Ascending aorta (tissue), 2 donors: ENCODE measurements at regions not wholly inside any gene's neighbourhood (a gene's known extent, or its start where the extent isn't known, plus 50 kb on each side); places are given as distances from the start of the nearest gene placed in this dataset.

ENCODE experiments used
- DNase-seq, 2 donors: peaks; one replicate each; pipeline ENCODE4 v3.0.0-alpha.2; 2019; ENCODE audit warnings: low spot score in 2 of 2
- H3K27ac ChIP-seq, 2 donors: fragments of 200-600 bp; sonication (generic); one replicate each; pipeline ENCODE4 v1.5.1; 2016 to 2017; ENCODE audit warnings: mild to moderate bottlenecking in 1 of 2
- H3K27me3 ChIP-seq: fragments of 200-600 bp; sonication (generic); one replicate; pipeline ENCODE4 v1.5.1; 2017
- H3K36me3 ChIP-seq, 2 donors: fragments of 200-600 bp; sonication (generic); one replicate each; pipeline ENCODE4 v1.5.1; 2016
- H3K4me1 ChIP-seq, 2 donors: fragments of 200-600 bp; sonication (generic); one replicate each; pipeline ENCODE4 v1.5.1; 2016 to 2017; ENCODE audit warnings: mild to moderate bottlenecking in 1 of 2
- H3K4me3 ChIP-seq, 2 donors: fragments of 200-600 bp; sonication (generic); one replicate each; pipeline ENCODE4 v1.5.1; 2016 to 2017; ENCODE audit warnings: mild to moderate bottlenecking in 1 of 2
- H3K9me3 ChIP-seq, 2 donors: fragments of 200-600 bp; sonication (generic); one replicate each; pipeline ENCODE4 v1.5.1; 2016
- intact Hi-C: fragments of 100-400 bp; cut with DNase I; formaldehyde crosslinking; loops from one replicate; pipeline ENCODE4 v1.15.1; 2023
- TF ChIP-seq, protein P1 (sequence below), 3 experiments: fragments of 200-600 bp in 2 of 3; fragments of 450-650 bp in 1 of 3; sonication (generic) in 2 of 3; IDR thresholded peaks; one replicate each; pipeline ENCODE4 v1.5.1; 2016 to 2019; ENCODE audit warnings: antibody characterized with exemption in 3 of 3, mild to moderate bottlenecking in 1 of 3, moderate library complexity in 1 of 3

DNA sequence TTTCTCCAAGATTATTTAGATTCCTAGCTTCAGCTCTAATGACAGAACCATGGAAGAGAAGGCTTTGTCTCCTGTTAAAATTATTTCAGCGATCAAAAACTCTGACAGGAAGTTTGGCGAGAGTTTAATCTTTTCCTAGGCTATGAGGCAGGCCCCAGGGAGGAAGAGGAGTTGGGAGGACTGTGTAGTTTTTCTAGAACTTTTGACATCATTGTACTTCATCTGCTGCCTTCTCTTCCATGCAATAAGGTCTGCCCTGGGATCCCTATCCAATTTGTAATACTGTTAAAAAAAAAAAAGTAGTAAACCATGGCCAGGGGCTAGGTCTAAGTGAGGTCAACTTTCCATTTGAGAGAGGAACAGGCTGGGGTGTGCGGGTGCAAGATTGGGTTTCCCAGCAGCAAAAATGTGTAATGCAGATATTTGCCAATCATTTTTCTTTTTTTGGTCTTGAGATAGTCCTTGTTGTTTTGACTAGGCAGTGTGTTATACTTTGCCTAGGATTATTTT, 261.9 kb upstream of the ANKH start:
- TF ChIP-seq, protein P1, sequence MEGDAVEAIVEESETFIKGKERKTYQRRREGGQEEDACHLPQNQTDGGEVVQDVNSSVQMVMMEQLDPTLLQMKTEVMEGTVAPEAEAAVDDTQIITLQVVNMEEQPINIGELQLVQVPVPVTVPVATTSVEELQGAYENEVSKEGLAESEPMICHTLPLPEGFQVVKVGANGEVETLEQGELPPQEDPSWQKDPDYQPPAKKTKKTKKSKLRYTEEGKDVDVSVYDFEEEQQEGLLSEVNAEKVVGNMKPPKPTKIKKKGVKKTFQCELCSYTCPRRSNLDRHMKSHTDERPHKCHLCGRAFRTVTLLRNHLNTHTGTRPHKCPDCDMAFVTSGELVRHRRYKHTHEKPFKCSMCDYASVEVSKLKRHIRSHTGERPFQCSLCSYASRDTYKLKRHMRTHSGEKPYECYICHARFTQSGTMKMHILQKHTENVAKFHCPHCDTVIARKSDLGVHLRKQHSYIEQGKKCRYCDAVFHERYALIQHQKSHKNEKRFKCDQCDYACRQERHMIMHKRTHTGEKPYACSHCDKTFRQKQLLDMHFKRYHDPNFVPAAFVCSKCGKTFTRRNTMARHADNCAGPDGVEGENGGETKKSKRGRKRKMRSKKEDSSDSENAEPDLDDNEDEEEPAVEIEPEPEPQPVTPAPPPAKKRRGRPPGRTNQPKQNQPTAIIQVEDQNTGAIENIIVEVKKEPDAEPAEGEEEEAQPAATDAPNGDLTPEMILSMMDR (IDR thresholded peaks at IDR 0.05) = no peak
- H3K27ac ChIP-seq = no peak overlapping the region
- H3K9me3 ChIP-seq = no peaks in the 10 kb centered on the region
- H3K27me3 ChIP-seq = no peaks in the 10 kb centered on the region
- no peak for DNase-seq
- intact Hi-C loops = no loop called here
- no peaks in the 10 kb centered on the region for H3K36me3 ChIP-seq
- H3K4me1 ChIP-seq = no peaks in the 10 kb centered on the region
- H3K4me3 ChIP-seq = no peak overlapping the region

DNA sequence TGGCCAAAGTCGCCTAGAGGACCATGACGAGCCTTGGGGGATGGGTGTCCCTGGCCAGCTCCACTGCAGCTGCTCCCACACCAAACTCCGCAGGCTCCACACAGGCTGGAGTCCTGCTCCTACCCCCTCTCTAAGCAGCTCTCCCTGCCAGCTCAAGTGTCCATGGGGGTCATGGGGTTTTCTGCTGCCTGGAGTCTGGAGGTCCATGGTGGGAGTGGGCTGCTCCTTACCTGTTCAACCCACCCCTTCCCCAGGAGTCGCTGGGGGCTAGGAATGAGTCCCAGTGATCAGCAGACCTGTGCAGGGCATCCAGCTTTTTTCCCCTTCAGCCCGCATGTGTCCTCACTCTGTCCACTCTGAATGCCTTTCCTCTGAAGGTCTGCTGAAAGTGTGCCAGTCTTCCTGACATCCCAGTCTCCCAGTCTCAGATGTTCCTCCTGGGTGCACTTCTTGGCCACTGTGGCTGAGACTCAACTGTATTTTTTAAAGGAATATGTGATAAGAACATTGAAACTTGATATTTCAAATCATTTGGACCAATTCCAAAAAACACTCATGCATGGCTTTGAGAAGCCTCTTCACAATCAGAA, 261.3 kb upstream of the ANKH start:
- Histone ChIP-seq H3K27me3 (no peaks in the 10 kb centered on the region), H3K9me3 (no peaks in the 10 kb centered on the region), H3K27ac (no peak overlapping the region), H3K36me3 (no peaks in the 10 kb centered on the region), H3K4me1 (no peaks in the 10 kb centered on the region), H3K4me3 (no peak overlapping the region)
- DNase-seq = no peak
- TF ChIP-seq, protein P1 (IDR thresholded peaks at IDR 0.05) = no peak
- intact Hi-C loops = no loop called here

DNA sequence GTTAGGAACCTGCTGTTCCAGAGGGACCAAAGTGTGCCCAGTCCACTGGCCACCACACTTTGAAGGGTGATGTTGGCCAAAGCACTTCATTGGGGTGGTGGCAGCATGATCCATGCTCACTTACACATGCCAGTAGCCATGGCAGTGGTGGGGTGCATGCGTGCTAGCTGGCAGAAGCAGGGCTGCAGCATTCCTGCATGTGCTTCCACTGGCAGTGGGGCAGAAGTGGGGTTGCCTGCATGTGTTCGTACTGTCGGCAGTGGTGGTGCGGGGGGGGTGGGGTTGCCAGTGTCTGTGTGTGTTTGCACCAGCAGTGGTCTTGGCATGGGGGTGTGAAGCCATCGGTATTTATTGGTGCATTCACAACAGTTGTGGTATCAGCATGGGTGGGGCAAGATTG, 260.3 kb upstream of the ANKH start:
- DNase-seq = no peak
- TF ChIP-seq, protein P1 (IDR thresholded peaks at IDR 0.05) = no peak
- Histone ChIP-seq H3K4me3 (no peak overlapping the region), H3K36me3 (no peaks in the 10 kb centered on the region), H3K9me3 (no peaks in the 10 kb centered on the region), H3K27ac (no peak overlapping the region), H3K27me3 (no peaks in the 10 kb centered on the region), H3K4me1 (no peaks in the 10 kb centered on the region)
- intact Hi-C loops = no loop called here

DNA sequence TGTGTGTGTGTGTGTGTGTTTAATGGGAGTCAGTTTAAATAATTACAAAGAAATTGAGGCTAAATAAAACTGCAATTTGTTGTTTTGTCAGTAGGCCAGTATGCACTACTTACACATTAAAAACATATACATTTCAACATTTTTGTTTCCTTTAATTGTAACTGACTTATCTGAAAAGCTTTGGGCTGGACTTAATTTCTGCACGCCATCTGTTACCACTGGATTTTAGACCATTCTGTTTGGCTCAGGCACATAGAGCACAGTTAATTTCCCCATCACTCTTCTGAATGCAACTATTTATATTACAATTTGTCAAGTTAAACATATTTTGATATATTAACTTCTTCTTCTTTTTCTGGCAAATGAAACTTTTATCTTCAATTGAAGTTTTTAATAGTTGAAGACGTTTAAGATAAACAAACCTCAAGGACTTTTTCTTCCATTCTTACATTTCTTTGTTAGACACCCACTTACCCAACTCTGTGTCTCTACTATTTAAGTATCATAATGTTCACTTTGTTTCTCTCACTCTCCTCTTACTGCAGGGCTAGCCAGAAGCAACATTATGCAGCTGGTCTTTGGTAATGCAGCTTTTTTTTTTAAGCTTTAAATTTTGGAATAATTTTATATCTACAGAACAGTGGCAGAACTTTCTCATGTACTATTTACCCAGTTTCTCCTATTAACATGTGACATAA, 253.4 kb upstream of the ANKH start:
- DNase-seq = no peak
- TF ChIP-seq, protein P1 (IDR thresholded peaks at IDR 0.05) = no peak
- H3K27ac ChIP-seq = no peak overlapping the region
- no peaks in the 10 kb centered on the region for H3K27me3 ChIP-seq
- H3K9me3 ChIP-seq = no peaks in the 10 kb centered on the region
- H3K4me3 ChIP-seq = no peak overlapping the region
- no peaks in the 10 kb centered on the region for H3K36me3 ChIP-seq
- intact Hi-C loops = no loop called here
- no peaks in the 10 kb centered on the region for H3K4me1 ChIP-seq

DNA sequence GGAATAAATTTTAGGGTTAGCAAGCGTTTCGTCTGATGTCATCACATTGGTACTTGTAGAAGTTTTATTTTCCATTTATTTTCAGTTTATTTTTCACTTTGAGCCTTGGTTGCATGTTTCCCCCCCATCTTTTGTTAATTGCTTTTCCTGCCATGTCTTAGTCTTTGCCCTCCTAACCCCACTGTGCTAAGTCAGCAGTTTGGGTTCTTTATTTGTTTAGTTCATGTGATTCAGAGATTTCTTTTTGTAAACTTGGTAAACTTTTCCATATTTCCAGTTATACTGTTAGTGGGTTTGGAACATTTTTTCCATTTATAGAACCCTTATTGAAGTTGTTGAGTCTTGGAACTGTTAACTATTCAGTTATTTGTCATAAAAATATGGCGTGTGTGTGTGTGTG, 252.9 kb upstream of the ANKH start:
- H3K27me3 ChIP-seq = no peaks in the 10 kb centered on the region
- no peak overlapping the region for H3K4me3 ChIP-seq
- intact Hi-C loops = no loop called here
- H3K4me1 ChIP-seq = no peaks in the 10 kb centered on the region
- H3K27ac ChIP-seq = no peak overlapping the region
- no peaks in the 10 kb centered on the region for H3K36me3 ChIP-seq
- TF ChIP-seq, protein P1 (IDR thresholded peaks at IDR 0.05) = no peak
- no peak for DNase-seq
- no peaks in the 10 kb centered on the region for H3K9me3 ChIP-seq
